Stimulated activated CD8-positive, alpha-beta memory T cell treated with anti-CD3 and anti-CD28 coated beads, Interleukin-15, amount 100 ng/mL, for 48 hours (primary cell): ENCODE measurements at regions not wholly inside any gene's neighbourhood (a gene's known extent, or its start where the extent isn't known, plus 50 kb on each side); places are given as distances from the start of the nearest gene placed in this dataset.
A peak's percentile ranks its signal among the peaks of the same experiment; 100 is the strongest.

Experiments
- DNase-seq, 2 donors: peaks; one replicate each; pipeline ENCODE4 v3.0.0-alpha.2; 2020; ENCODE audit warnings: low read depth in 2 of 2

- no peak for DNase-seq
These were observed 118.3 kb upstream of the GGTLC1 start for GRCh38 chr20:24106801-24107445.

- no peak for DNase-seq
These were observed 117.7 kb upstream of the GGTLC1 start for GRCh38 chr20:24106150-24106800.

GRCh38 chr20:24102749-24103333, 114.3 kb upstream of the GGTLC1 start:
- no peak for DNase-seq

GRCh38 chr20:24102290-24102689, 113.7 kb upstream of the GGTLC1 start:
- DNase-seq, result no peak

GRCh38 chr20:24100370-24101011, 111.9 kb upstream of the GGTLC1 start:
- DNase-seq, result peak; percentile 13 to 25

- DNase-seq, result no peak
These were observed 110.3 kb upstream of the GGTLC1 start for GRCh38 chr20:24098886-24099285.

- no peak for DNase-seq
These were observed 109.1 kb upstream of the GGTLC1 start for GRCh38 chr20:24097506-24098245.

- DNase-seq, result no peak
These were observed 108.4 kb upstream of the GGTLC1 start for GRCh38 chr20:24096864-24097450.

- DNase-seq, result no peak
These were observed 107.7 kb upstream of the GGTLC1 start for GRCh38 chr20:24096264-24096663.

GRCh38 chr20:24095756-24096155, 107.2 kb upstream of the GGTLC1 start:
- no peak for DNase-seq

GRCh38 chr20:24095303-24095702, 106.7 kb upstream of the GGTLC1 start:
- no peak for DNase-seq

GRCh38 chr20:24089576-24089975, 101.0 kb upstream of the GGTLC1 start:
- DNase-seq, result no peak

GRCh38 chr20:24086121-24086520, 97.5 kb upstream of the GGTLC1 start:
- no peak for DNase-seq

GRCh38 chr20:24084281-24084680, 95.7 kb upstream of the GGTLC1 start:
- DNase-seq, result no peak

- DNase-seq, result no peak
These were observed 92.5 kb upstream of the GGTLC1 start for GRCh38 chr20:24081077-24081476.

GRCh38 chr20:24079661-24080412, 91.3 kb upstream of the GGTLC1 start:
- DNase-seq, result no peak

- DNase-seq, result no peak
These were observed 88.6 kb upstream of the GGTLC1 start for GRCh38 chr20:24077145-24077544.

GRCh38 chr20:24070679-24071078, 82.1 kb upstream of the GGTLC1 start:
- no peak for DNase-seq

GRCh38 chr20:24066076-24066700, 77.6 kb upstream of the GGTLC1 start:
- DNase-seq, result no peak

GRCh38 chr20:24064915-24065314, 76.3 kb upstream of the GGTLC1 start:
- no peak for DNase-seq

GRCh38 chr20:24064092-24064491, 75.5 kb upstream of the GGTLC1 start:
- no peak for DNase-seq
